ENCODE measurements at regions not wholly inside any gene's neighbourhood (a gene's known extent, or its start where the extent isn't known, plus 50 kb on each side); places are given as distances from the start of the nearest gene placed in this dataset.

- TF ChIP-seq WT1 (tag by site-specific recombination; IDR thresholded peaks at IDR 0.05) (no peak), ZEB2 (tag by site-specific recombination; IDR thresholded peaks at IDR 0.05) (no peak), CTCF (tag by site-specific recombination; IDR thresholded peaks at IDR 0.05) (no peak), ZNF776 (tag by site-specific recombination; IDR thresholded peaks at IDR 0.05; ENCODE audit: borderline replicate concordance) (no peak), KLF9 (tag by site-specific recombination; IDR thresholded peaks at IDR 0.05; ENCODE audit: low read depth) (no peak), TCF7L2 (IDR thresholded peaks at IDR 0.05; ENCODE audit: borderline replicate concordance, low read depth, low read length) (no peak), ZNF18 (tag by site-specific recombination; IDR thresholded peaks at IDR 0.05) (no peak)
Observed at GRCh38 chr5:68395926-68396511, 180.5 kb downstream of the PIK3R1 start.
